CD14-positive monocyte (primary cell): ENCODE measurements at regions not wholly inside any gene's neighbourhood (a gene's known extent, or its start where the extent isn't known, plus 50 kb on each side); places are given as distances from the start of the nearest gene placed in this dataset.

Source experiments
- DNase-seq, 3 donors: peaks; one replicate each; pipeline ENCODE4 v3.0.0-alpha.2; 2011 to 2022
- H2AFZ ChIP-seq: 2 replicates; pipeline ENCODE4 v1.6.0; 2012; ENCODE audit warnings: mild to moderate bottlenecking, low read depth, low read length, inconsistent platforms; ENCODE audit not compliant: insufficient read depth, poor library complexity, severe bottlenecking
- H3K27ac ChIP-seq, 2 donors: 1 replicate in 1 of 2; 2 replicates in 1 of 2; pipeline ENCODE4 v1.5.1; 2012 to 2013; ENCODE audit warnings: low read length in 2 of 2, control low read depth in 1 of 2, inconsistent platforms in 1 of 2, low read depth in 1 of 2, mild to moderate bottlenecking in 1 of 2
- H3K27me3 ChIP-seq, 2 donors: one replicate each; pipeline versions ENCODE4 v1.6.0 to v1.6.1; 2011 to 2013; ENCODE audit warnings: low read length in 2 of 2; ENCODE audit not compliant: control insufficient read depth in 2 of 2, insufficient read depth in 2 of 2
- H3K36me3 ChIP-seq, 2 donors: replicated peaks in 1 of 2; 1 replicate in 1 of 2; 2 replicates in 1 of 2; pipeline versions ENCODE4 v1.5.1 to v1.6.1; 2012 to 2013; ENCODE audit warnings: low read length in 2 of 2, control low read depth in 1 of 2, inconsistent platforms in 1 of 2, mild to moderate bottlenecking in 1 of 2; ENCODE audit not compliant: insufficient read depth in 2 of 2, control insufficient read depth in 1 of 2
- H3K4me1 ChIP-seq, 2 donors: 1 replicate in 1 of 2; 2 replicates in 1 of 2; pipeline versions ENCODE4 v1.5.1 to v1.6.1; 2012 to 2013; ENCODE audit warnings: low read length in 2 of 2, control low read depth in 1 of 2, inconsistent platforms in 1 of 2, mild to moderate bottlenecking in 1 of 2, moderate library complexity in 1 of 2; ENCODE audit not compliant: insufficient read depth in 2 of 2, control insufficient read depth in 1 of 2
- H3K4me2 ChIP-seq: replicated peaks from 2 replicates; pipeline ENCODE3; 2012; ENCODE audit warnings: low read length, moderate library complexity, mild to moderate bottlenecking; ENCODE audit not compliant: poor library complexity, severe bottlenecking; ENCODE audit errors: extremely low read depth
- H3K4me3 ChIP-seq, 3 experiments: fragments of 200-600 bp in 1 of 3; sonication (generic) in 1 of 3; replicated peaks in 1 of 3; 1 replicate in 2 of 3; 2 replicates in 1 of 3; pipeline ENCODE4 v1.5.1; 2011 to 2013; ENCODE audit warnings: low read length in 3 of 3, mild to moderate bottlenecking in 3 of 3, control low read depth in 2 of 3, low read depth in 2 of 3, inconsistent platforms in 1 of 3, moderate library complexity in 1 of 3
- H3K79me2 ChIP-seq: 2 replicates; pipeline ENCODE4 v1.6.0; 2012; ENCODE audit warnings: mild to moderate bottlenecking, control low read depth, inconsistent platforms, low read length, moderate library complexity; ENCODE audit not compliant: insufficient read depth
- H3K9ac ChIP-seq: 2 replicates; pipeline ENCODE4 v1.6.0; 2017; ENCODE audit warnings: low read length, mild to moderate bottlenecking; ENCODE audit not compliant: insufficient read depth, poor library complexity, severe bottlenecking
- H3K9me3 ChIP-seq, 2 donors: replicated peaks in 1 of 2; 1 replicate in 1 of 2; 2 replicates in 1 of 2; pipeline versions ENCODE4 v1.5.1 to v1.6.1; 2012 to 2013; ENCODE audit warnings: low read length in 2 of 2, control low read depth in 1 of 2; ENCODE audit not compliant: control insufficient read depth in 1 of 2, insufficient read depth in 1 of 2
- H4K20me1 ChIP-seq: 2 replicates; pipeline ENCODE4 v1.6.0; 2012; ENCODE audit warnings: mild to moderate bottlenecking, low read length, control low read depth, moderate library complexity; ENCODE audit not compliant: insufficient read depth
- H3K27ac Mint-ChIP-seq, 7 donors: one replicate each; pipeline ENCODE4 v1.8.0; 2020; ENCODE audit warnings: mild to moderate bottlenecking in 7 of 7, mixed read lengths in 7 of 7, moderate library complexity in 6 of 7, inconsistent platforms in 2 of 7
- H3K27me3 Mint-ChIP-seq, 3 donors: one replicate each; pipeline ENCODE4 v1.8.0; 2021 to 2022; ENCODE audit warnings: low read depth in 3 of 3, mild to moderate bottlenecking in 3 of 3, mixed read lengths in 3 of 3, moderate library complexity in 3 of 3, inconsistent platforms in 1 of 3
- H3K36me3 Mint-ChIP-seq, 2 donors: one replicate each; pipeline ENCODE4 v1.8.0; 2020; ENCODE audit warnings: mixed read lengths in 2 of 2, inconsistent platforms in 1 of 2, mild to moderate bottlenecking in 1 of 2
- H3K4me1 Mint-ChIP-seq: one replicate; pipeline ENCODE4 v1.8.0; 2020; ENCODE audit warnings: mild to moderate bottlenecking, mixed read lengths
- H3K4me3 Mint-ChIP-seq, 2 donors: one replicate each; pipeline ENCODE4 v1.8.0; 2020; ENCODE audit warnings: mild to moderate bottlenecking in 2 of 2, mixed read lengths in 2 of 2, moderate library complexity in 1 of 2
- H3K9me3 Mint-ChIP-seq, 7 donors: one replicate each; pipeline ENCODE4 v1.8.0; 2020 to 2022; ENCODE audit warnings: mixed read lengths in 7 of 7, mild to moderate bottlenecking in 6 of 7, moderate library complexity in 6 of 7, inconsistent platforms in 2 of 7
- WGBS: methylation state at CpG from one replicate; pipeline ENCODE4 v1.1.5; 2013; ENCODE audit warnings: missing lambda C conversion rate; ENCODE audit not compliant: insufficient coverage; 5-methylcytosine and 5-hydroxymethylcytosine counted together
- intact Hi-C, 2 donors: fragments of 100-400 bp; cut with micrococcal nuclease; formaldehyde crosslinking; loops; one replicate each; pipeline versions ENCODE4 v1.15.0 to v1.15.1; 2023
- TF ChIP-seq, protein P1 (sequence below): fragments of 200-600 bp; IDR thresholded peaks from one replicate; pipeline ENCODE4 v1.8.0; 2022; ENCODE audit warnings: antibody characterized with exemption, mild to moderate bottlenecking

DNA sequence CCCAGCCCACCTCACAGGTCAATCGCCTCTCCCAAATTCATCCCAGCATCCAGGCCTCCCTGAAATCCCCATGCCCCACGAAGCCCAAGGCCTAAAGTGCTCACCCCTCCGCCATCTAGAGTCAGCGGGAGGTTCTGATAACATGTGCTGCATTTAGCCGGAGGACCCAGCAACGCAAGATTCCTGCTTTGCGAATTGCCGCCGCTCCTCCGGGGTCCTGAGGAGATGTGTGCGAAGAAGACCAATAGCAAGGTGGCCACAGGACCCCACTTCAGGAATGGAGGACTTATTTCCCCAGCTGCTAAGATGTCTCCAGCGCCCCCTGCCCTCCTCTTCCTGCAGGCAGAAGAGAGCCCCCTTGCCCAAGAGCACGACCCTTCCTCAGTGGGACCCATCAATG is 120.8 kb upstream of the GLI2 start:
- intact Hi-C loops, result no loop called here
- no peak overlapping the region for H3K27ac Mint-ChIP-seq
- H3K79me2 ChIP-seq, result no peaks in the 10 kb centered on the region
- no peaks in the 10 kb centered on the region for H3K4me1 ChIP-seq
- H3K27me3 Mint-ChIP-seq, result peaks cover 1 to 8% (median 5%) of the 10 kb centered on the region in 3 donors
- no peaks in the 10 kb centered on the region for H3K4me1 Mint-ChIP-seq
- TF ChIP-seq, protein P1, sequence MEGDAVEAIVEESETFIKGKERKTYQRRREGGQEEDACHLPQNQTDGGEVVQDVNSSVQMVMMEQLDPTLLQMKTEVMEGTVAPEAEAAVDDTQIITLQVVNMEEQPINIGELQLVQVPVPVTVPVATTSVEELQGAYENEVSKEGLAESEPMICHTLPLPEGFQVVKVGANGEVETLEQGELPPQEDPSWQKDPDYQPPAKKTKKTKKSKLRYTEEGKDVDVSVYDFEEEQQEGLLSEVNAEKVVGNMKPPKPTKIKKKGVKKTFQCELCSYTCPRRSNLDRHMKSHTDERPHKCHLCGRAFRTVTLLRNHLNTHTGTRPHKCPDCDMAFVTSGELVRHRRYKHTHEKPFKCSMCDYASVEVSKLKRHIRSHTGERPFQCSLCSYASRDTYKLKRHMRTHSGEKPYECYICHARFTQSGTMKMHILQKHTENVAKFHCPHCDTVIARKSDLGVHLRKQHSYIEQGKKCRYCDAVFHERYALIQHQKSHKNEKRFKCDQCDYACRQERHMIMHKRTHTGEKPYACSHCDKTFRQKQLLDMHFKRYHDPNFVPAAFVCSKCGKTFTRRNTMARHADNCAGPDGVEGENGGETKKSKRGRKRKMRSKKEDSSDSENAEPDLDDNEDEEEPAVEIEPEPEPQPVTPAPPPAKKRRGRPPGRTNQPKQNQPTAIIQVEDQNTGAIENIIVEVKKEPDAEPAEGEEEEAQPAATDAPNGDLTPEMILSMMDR, result no peak
- 91% methylated on average over 12 of the region's 13 CpGs for WGBS
- no peaks in the 10 kb centered on the region for H4K20me1 ChIP-seq
- H3K4me3 Mint-ChIP-seq, result no peak overlapping the region
- H2AFZ ChIP-seq, result no peak overlapping the region
- no peaks in the 10 kb centered on the region for H3K9me3 ChIP-seq
- no peaks in the 10 kb centered on the region for H3K36me3 Mint-ChIP-seq
- no peaks in the 10 kb centered on the region for H3K9me3 Mint-ChIP-seq
- no peaks in the 10 kb centered on the region for H3K27me3 ChIP-seq
- no peak overlapping the region for H3K9ac ChIP-seq
- H3K4me3 ChIP-seq, result no peak overlapping the region
- H3K4me2 ChIP-seq, result no peak overlapping the region
- H3K27ac ChIP-seq, result no peak overlapping the region
- DNase-seq, result no peak
- no peaks in the 10 kb centered on the region for H3K36me3 ChIP-seq

DNA sequence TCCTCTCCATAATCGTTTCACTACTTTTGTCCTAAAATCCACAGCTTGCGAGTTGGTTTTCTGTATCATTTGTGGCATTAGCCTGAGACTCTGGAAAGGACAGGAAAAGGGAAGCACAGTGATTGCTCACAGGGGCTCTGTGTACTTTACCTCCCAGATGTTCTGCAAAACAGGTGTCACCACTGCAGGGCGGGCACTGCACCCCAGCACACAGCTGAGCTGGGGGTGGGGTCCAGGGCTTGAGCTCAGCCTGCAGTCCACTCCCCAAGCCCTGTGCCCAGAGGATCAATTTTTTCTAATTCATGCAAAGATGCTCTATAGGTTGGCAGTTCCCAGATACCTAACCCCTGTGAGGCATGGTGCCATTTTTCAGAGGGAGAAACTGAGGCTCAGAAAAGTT is 119.4 kb upstream of the GLI2 start:
- Mint-ChIP-seq H3K36me3 (no peaks in the 10 kb centered on the region), H3K27me3 (peaks cover 1 to 8% (median 5%) of the 10 kb centered on the region in 3 donors), H3K4me3 (no peak overlapping the region), H3K4me1 (no peaks in the 10 kb centered on the region), H3K9me3 (no peaks in the 10 kb centered on the region), H3K27ac (no peak overlapping the region)
- H3K4me1 ChIP-seq, result no peaks in the 10 kb centered on the region
- WGBS, result no CpG with 5 or more reads among the region's 3 CpGs
- no peak overlapping the region for H3K9ac ChIP-seq
- no peak overlapping the region for H3K27ac ChIP-seq
- H2AFZ ChIP-seq, result no peak overlapping the region
- no peaks in the 10 kb centered on the region for H3K79me2 ChIP-seq
- H3K4me3 ChIP-seq, result no peak overlapping the region
- no peak for DNase-seq
- H3K27me3 ChIP-seq, result no peaks in the 10 kb centered on the region
- no peak overlapping the region for H3K4me2 ChIP-seq
- TF ChIP-seq, protein P1, result no peak
- intact Hi-C loops, result no loop called here
- no peaks in the 10 kb centered on the region for H3K36me3 ChIP-seq
- H3K9me3 ChIP-seq, result no peaks in the 10 kb centered on the region
- H4K20me1 ChIP-seq, result no peaks in the 10 kb centered on the region
